GM23338 (cell line): ENCODE measurements at regions not wholly inside any gene's neighbourhood (a gene's known extent, or its start where the extent isn't known, plus 50 kb on each side); places are given as distances from the start of the nearest gene placed in this dataset.

Source experiments
- ATAC-seq: fragments of 200-7000 bp; cut with Tn5 transposase; 3 replicates; pipeline ENCODE4 v1.9.1; 2020
- DNase-seq: peaks from one replicate; pipeline ENCODE4 v3.0.0-alpha.2; 2015; ENCODE audit warnings: low spot score
- H2AFZ ChIP-seq: fragments of 200-600 bp; sonication (generic); 2 replicates; pipeline ENCODE4 v1.8.0; 2016; ENCODE audit warnings: antibody characterized with exemption, mild to moderate bottlenecking, moderate library complexity
- H3F3A ChIP-seq: fragments of 200-600 bp; sonication (generic); replicated peaks from 2 replicates; pipeline ENCODE4 v1.8.0; 2017; ENCODE audit warnings: antibody characterized with exemption, mixed run types, low read depth
- H3K27ac ChIP-seq: fragments of 200-600 bp; sonication (generic); 2 replicates; pipeline ENCODE4 v1.6.1; 2016; ENCODE audit warnings: low read depth
- H3K27me3 ChIP-seq: fragments of 200-600 bp; sonication (generic); 2 replicates; pipeline ENCODE4 v1.8.0; 2016; ENCODE audit warnings: mild to moderate bottlenecking, mixed run types, moderate library complexity; ENCODE audit not compliant: insufficient read depth
- H3K36me3 ChIP-seq: fragments of 200-600 bp; sonication (generic); 2 replicates; pipeline ENCODE4 v1.8.0; 2016; ENCODE audit warnings: mild to moderate bottlenecking; ENCODE audit not compliant: insufficient read depth
- H3K4me1 ChIP-seq: fragments of 200-600 bp; sonication (generic); 2 replicates; pipeline ENCODE4 v1.8.0; 2016; ENCODE audit warnings: mild to moderate bottlenecking, moderate library complexity; ENCODE audit not compliant: insufficient read depth
- H3K4me2 ChIP-seq: fragments of 200-600 bp; sonication (generic); 2 replicates; pipeline ENCODE4 v1.7.1; 2017; ENCODE audit warnings: mixed run types
- H3K4me3 ChIP-seq: fragments of 200-600 bp; sonication (generic); 2 replicates; pipeline ENCODE4 v1.6.1; 2016; ENCODE audit warnings: mixed run types
- H3K79me2 ChIP-seq: fragments of 200-600 bp; sonication (generic); replicated peaks from 2 replicates; pipeline ENCODE4 v1.8.0; 2017; ENCODE audit warnings: mild to moderate bottlenecking; ENCODE audit not compliant: insufficient read depth
- H3K9me2 ChIP-seq: fragments of 200-600 bp; sonication (generic); 2 replicates; pipeline ENCODE4 v1.8.0; 2017; ENCODE audit not compliant: insufficient read depth
- H4K20me1 ChIP-seq: fragments of 200-600 bp; sonication (generic); replicated peaks from 2 replicates; pipeline ENCODE4 v1.8.0; 2017; ENCODE audit warnings: mild to moderate bottlenecking; ENCODE audit not compliant: insufficient read depth
- H3K27ac Mint-ChIP-seq: 2 replicates; pipeline ENCODE4 v1.8.0; 2020; ENCODE audit warnings: inconsistent platforms, mild to moderate bottlenecking, moderate library complexity, mixed read lengths
- H3K27me3 Mint-ChIP-seq: 3 replicates; pipeline ENCODE4 v1.8.0; 2022; ENCODE audit warnings: low read depth, mild to moderate bottlenecking, moderate library complexity, mixed read lengths, inconsistent platforms; ENCODE audit not compliant: insufficient read depth, poor library complexity
- H3K36me3 Mint-ChIP-seq: 3 replicates; pipeline ENCODE4 v1.8.0; 2021; ENCODE audit warnings: low read depth, mild to moderate bottlenecking, inconsistent platforms, moderate library complexity, mixed read lengths
- H3K4me1 Mint-ChIP-seq: 3 replicates; pipeline ENCODE4 v1.8.0; 2020; ENCODE audit warnings: mild to moderate bottlenecking, inconsistent platforms, mixed read lengths
- H3K4me3 Mint-ChIP-seq: 3 replicates; pipeline ENCODE4 v1.8.0; 2021; ENCODE audit warnings: moderate library complexity, mild to moderate bottlenecking, inconsistent platforms, mixed read lengths
- H3K9me3 Mint-ChIP-seq: 3 replicates; pipeline ENCODE4 v1.8.0; 2020; ENCODE audit warnings: moderate library complexity, mild to moderate bottlenecking, inconsistent platforms, mixed read lengths
- CREB1 ChIP-seq: fragments of 250-450 bp; sonication (Bioruptor Pico); IDR thresholded peaks from 2 replicates; pipeline ENCODE4 v1.5.0; 2020; ENCODE audit warnings: low read depth, mild to moderate bottlenecking, moderate library complexity
- CTCF ChIP-seq, 2 experiments: fragments of 200-600 bp in 1 of 2; sonication (generic) in 1 of 2; conservative IDR thresholded peaks; 2 replicates each; pipeline versions ENCODE4 v1.5.1 to v1.6.1; 2016 to 2017; ENCODE audit warnings: antibody characterized with exemption in 2 of 2, low read depth in 2 of 2, mild to moderate bottlenecking in 2 of 2, moderate library complexity in 1 of 2
- ETS1 ChIP-seq: IDR thresholded peaks from 2 replicates; pipeline ENCODE4 v1.6.1; 2016; ENCODE audit warnings: antibody characterized with exemption
- EZH2 ChIP-seq: fragments of 200-600 bp; sonication (generic); IDR thresholded peaks from one replicate; pipeline ENCODE4 v1.8.0; 2017; ENCODE audit warnings: antibody characterized with exemption, mild to moderate bottlenecking, low read depth; ENCODE audit not compliant: unreplicated experiment
- EZH2phosphoT487 ChIP-seq: fragments of 200-600 bp; sonication (generic); IDR thresholded peaks from one replicate; pipeline ENCODE4 v1.8.1; 2018; ENCODE audit warnings: antibody characterized with exemption; ENCODE audit not compliant: unreplicated experiment
- JUNB ChIP-seq: IDR thresholded peaks from one replicate; pipeline ENCODE4 v1.6.1; 2016; ENCODE audit warnings: antibody characterized with exemption; ENCODE audit not compliant: unreplicated experiment
- NANOG ChIP-seq: IDR thresholded peaks from 2 replicates; pipeline ENCODE4 v1.6.1; 2016; ENCODE audit warnings: antibody characterized with exemption, borderline replicate concordance
- ZNF114 ChIP-seq: fragments of 250-450 bp; sonication (Bioruptor Pico); IDR thresholded peaks from 2 replicates; pipeline ENCODE4 v1.5.0; 2020; ENCODE audit warnings: mild to moderate bottlenecking, moderate library complexity
- ZNF331 ChIP-seq: fragments of 250-450 bp; sonication (Bioruptor Pico); IDR thresholded peaks from 2 replicates; pipeline ENCODE4 v1.5.0; 2020; ENCODE audit warnings: low read depth, mild to moderate bottlenecking, moderate library complexity
- ZNF462 ChIP-seq: fragments of 250-450 bp; sonication (Bioruptor Pico); IDR thresholded peaks from 2 replicates; pipeline ENCODE4 v1.5.0; 2020; ENCODE audit warnings: mild to moderate bottlenecking, moderate library complexity

GRCh38 chr20:24853916-24854315 lies 95.2 kb upstream of the CST7 start (continued):
- TF ChIP-seq NANOG (no peak), EZH2phosphoT487 (no peak), ZNF114 (CRISPR knock-in tag) (no peak), JUNB (no peak), EZH2 (no peak), ETS1 (no peak), CTCF (conservative IDR thresholded peaks at IDR 0.05; ENCODE audit: low read depth in 2 of 2) (no peak), CREB1 (CRISPR knock-in tag) (no peak)

GRCh38 chr20:24855848-24856247 lies 93.2 kb upstream of the CST7 start:
- Histone ChIP-seq H2AFZ (no peak overlapping the region), H3F3A (no peaks in the 10 kb centered on the region), H3K4me2 (no peak overlapping the region), H3K79me2 (no peaks in the 10 kb centered on the region), H3K27ac (no peak overlapping the region), H3K27me3 (no peaks in the 10 kb centered on the region), H3K4me1 (no peaks in the 10 kb centered on the region), H4K20me1 (no peaks in the 10 kb centered on the region), H3K4me3 (no peak overlapping the region), H3K9me2 (no peaks in the 10 kb centered on the region), H3K36me3 (0 out of 2 replicates have a peak, but pooled peaks cover 4% of the 10 kb centered on the region)
- peaks cover 2% of the 10 kb centered on the region; the same call in 1 of the 3 replicates for H3K4me1 Mint-ChIP-seq
- H3K9me3 Mint-ChIP-seq, result peaks cover 67% of the 10 kb centered on the region
- peaks cover 4% of the 10 kb centered on the region for H3K27me3 Mint-ChIP-seq
- no peak overlapping the region for H3K4me3 Mint-ChIP-seq
- ATAC-seq, result no peak
- peaks cover 45% of the 10 kb centered on the region for H3K36me3 Mint-ChIP-seq
- H3K27ac Mint-ChIP-seq, result no peak overlapping the region
- no peak for DNase-seq
- TF ChIP-seq ETS1, result no peak
- no peak for TF ChIP-seq EZH2phosphoT487
- TF ChIP-seq ZNF331 (CRISPR knock-in tag), result no peak
- TF ChIP-seq CREB1 (CRISPR knock-in tag), result no peak
- TF ChIP-seq NANOG, result no peak
- no peak for TF ChIP-seq ZNF114 (CRISPR knock-in tag)
- no peak for TF ChIP-seq EZH2
- TF ChIP-seq ZNF462 (CRISPR knock-in tag), result no peak
- TF ChIP-seq CTCF (conservative IDR thresholded peaks at IDR 0.05; ENCODE audit: low read depth in 2 of 2), result no peak
